Endometrial microvascular endothelial cells (primary cell): ENCODE measurements at regions not wholly inside any gene's neighbourhood (a gene's known extent, or its start where the extent isn't known, plus 50 kb on each side); places are given as distances from the start of the nearest gene placed in this dataset.

Source experiments
- in situ Hi-C: cut with HindIII; loops from 2 replicates; pipeline ENCODE4 v1.10.0; 2017; ENCODE audit warnings: low sequenced_read_pairs, low pct_unique_long_range_greater_than_20kb; ENCODE audit errors: inconsistent ontology term

GRCh38 chr17:5686074-5686635 is 101.8 kb upstream of the NLRP1 start:
- in situ Hi-C loops, result no loop called here

- in situ Hi-C loops, result no loop called here
These were observed 103.3 kb upstream of the NLRP1 start for GRCh38 chr17:5687646-5688045.

GRCh38 chr17:5693821-5694220 is 109.5 kb upstream of the NLRP1 start:
- in situ Hi-C loops, result no loop called here

GRCh38 chr17:5694551-5694950 is 110.2 kb upstream of the NLRP1 start:
- in situ Hi-C loops, result no loop called here

GRCh38 chr17:5695480-5695879 is 111.2 kb upstream of the NLRP1 start:
- in situ Hi-C loops, result no loop called here

- in situ Hi-C loops, result no loop called here
These were observed 114.7 kb upstream of the NLRP1 start for GRCh38 chr17:5698959-5699358.

GRCh38 chr17:5699814-5700213 is 115.5 kb upstream of the NLRP1 start:
- in situ Hi-C loops, result no loop called here

GRCh38 chr17:5700745-5701144 is 116.4 kb upstream of the NLRP1 start:
- in situ Hi-C loops, result no loop called here

- in situ Hi-C loops, result no loop called here
These were observed 117.1 kb upstream of the NLRP1 start for GRCh38 chr17:5701381-5701780.

- in situ Hi-C loops, result no loop called here
These were observed 118.7 kb upstream of the NLRP1 start for GRCh38 chr17:5702951-5703510.

GRCh38 chr17:5703736-5704135 is 119.4 kb upstream of the NLRP1 start:
- in situ Hi-C loops, result no loop called here

- in situ Hi-C loops, result no loop called here
These were observed 121.0 kb upstream of the NLRP1 start for GRCh38 chr17:5705081-5705875.

GRCh38 chr17:5705876-5706576 is 121.7 kb upstream of the NLRP1 start:
- in situ Hi-C loops, result no loop called here

GRCh38 chr17:5706577-5707210 is 122.4 kb upstream of the NLRP1 start:
- in situ Hi-C loops, result no loop called here

- in situ Hi-C loops, result no loop called here
These were observed 123.2 kb upstream of the NLRP1 start for GRCh38 chr17:5707482-5707881.

GRCh38 chr17:5708344-5708743 is 124.0 kb upstream of the NLRP1 start:
- in situ Hi-C loops, result no loop called here

- in situ Hi-C loops, result no loop called here
These were observed 127.0 kb upstream of the NLRP1 start for GRCh38 chr17:5711344-5711743.

GRCh38 chr17:5714993-5715392 is 130.7 kb upstream of the NLRP1 start:
- in situ Hi-C loops, result no loop called here

- in situ Hi-C loops, result no loop called here
These were observed 131.2 kb upstream of the NLRP1 start for GRCh38 chr17:5715478-5715877.
